ENCODE measurements at regions not wholly inside any gene's neighbourhood (a gene's known extent, or its start where the extent isn't known, plus 50 kb on each side); places are given as distances from the start of the nearest gene placed in this dataset.

DNA sequence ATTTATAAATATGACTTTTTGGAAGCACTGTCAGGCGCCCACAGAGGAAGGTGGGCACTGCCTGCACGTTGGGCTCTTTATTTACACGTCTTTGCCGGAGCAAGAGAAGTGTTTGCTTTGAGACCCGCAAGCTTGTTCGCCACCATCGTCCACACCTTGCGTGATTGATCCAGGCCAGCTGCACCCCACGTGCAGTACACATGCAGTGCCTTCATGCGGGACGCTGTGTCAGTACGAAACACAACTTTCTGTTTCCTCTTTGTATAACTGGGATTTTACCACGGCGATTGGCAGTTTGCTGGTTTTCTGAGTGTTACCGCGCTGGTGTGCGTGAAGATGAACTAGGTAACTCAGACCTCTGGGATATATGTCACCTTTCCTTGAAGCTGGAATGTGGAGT, 571.0 kb upstream of the SALL3 start:
- TF ChIP-seq, protein P1, sequence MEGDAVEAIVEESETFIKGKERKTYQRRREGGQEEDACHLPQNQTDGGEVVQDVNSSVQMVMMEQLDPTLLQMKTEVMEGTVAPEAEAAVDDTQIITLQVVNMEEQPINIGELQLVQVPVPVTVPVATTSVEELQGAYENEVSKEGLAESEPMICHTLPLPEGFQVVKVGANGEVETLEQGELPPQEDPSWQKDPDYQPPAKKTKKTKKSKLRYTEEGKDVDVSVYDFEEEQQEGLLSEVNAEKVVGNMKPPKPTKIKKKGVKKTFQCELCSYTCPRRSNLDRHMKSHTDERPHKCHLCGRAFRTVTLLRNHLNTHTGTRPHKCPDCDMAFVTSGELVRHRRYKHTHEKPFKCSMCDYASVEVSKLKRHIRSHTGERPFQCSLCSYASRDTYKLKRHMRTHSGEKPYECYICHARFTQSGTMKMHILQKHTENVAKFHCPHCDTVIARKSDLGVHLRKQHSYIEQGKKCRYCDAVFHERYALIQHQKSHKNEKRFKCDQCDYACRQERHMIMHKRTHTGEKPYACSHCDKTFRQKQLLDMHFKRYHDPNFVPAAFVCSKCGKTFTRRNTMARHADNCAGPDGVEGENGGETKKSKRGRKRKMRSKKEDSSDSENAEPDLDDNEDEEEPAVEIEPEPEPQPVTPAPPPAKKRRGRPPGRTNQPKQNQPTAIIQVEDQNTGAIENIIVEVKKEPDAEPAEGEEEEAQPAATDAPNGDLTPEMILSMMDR (IDR thresholded peaks at IDR 0.05): no peak
- Histone ChIP-seq H3K79me2 (ENCODE audit: insufficient read depth, low read length) (no peaks in the 10 kb centered on the region), H3K9ac (ENCODE audit: insufficient read depth, low read length, poor library complexity, severe bottlenecking) (no peak overlapping the region), H3K36me3 (replicated peaks in 1 of 2; ENCODE audit: control insufficient read depth in 1 of 2, insufficient read depth in 2 of 2, low read length in 2 of 2) (no peaks in the 10 kb centered on the region), H3K27ac (ENCODE audit: low read depth in 1 of 2, low read length in 2 of 2) (no peak overlapping the region), H4K20me1 (ENCODE audit: insufficient read depth, low read length) (no peaks in the 10 kb centered on the region), H3K4me1 (ENCODE audit: control insufficient read depth in 1 of 2, insufficient read depth in 2 of 2, low read length in 2 of 2) (no peaks in the 10 kb centered on the region), H3K4me2 (replicated peaks; ENCODE audit: extremely low read depth, low read length, poor library complexity, severe bottlenecking) (no peak overlapping the region), H3K27me3 (ENCODE audit: control insufficient read depth in 2 of 2, insufficient read depth in 2 of 2, low read length in 2 of 2) (no peaks in the 10 kb centered on the region), H3K4me3 (replicated peaks in 1 of 3; ENCODE audit: low read depth in 2 of 3, low read length in 3 of 3) (no peak overlapping the region), H3K9me3 (replicated peaks in 1 of 2; ENCODE audit: control insufficient read depth in 1 of 2, insufficient read depth in 1 of 2, low read length in 2 of 2) (no peaks in the 10 kb centered on the region), H2AFZ (ENCODE audit: insufficient read depth, low read depth, low read length, poor library complexity, severe bottlenecking) (no peak overlapping the region)
- WGBS (ENCODE audit: insufficient coverage): 88% methylated on average over 16 of the region's 17 CpGs
- H3K27me3 Mint-ChIP-seq (ENCODE audit: low read depth in 3 of 3): peaks cover 6 to 13% (median 13%) of the 10 kb centered on the region in 3 donors
- H3K4me3 Mint-ChIP-seq: no peak overlapping the region
- H3K36me3 Mint-ChIP-seq: no peaks in the 10 kb centered on the region
- DNase-seq: no peak
- intact Hi-C loops (cut with micrococcal nuclease): no loop called here
- H3K27ac Mint-ChIP-seq: no peak overlapping the region
- H3K9me3 Mint-ChIP-seq: peaks cover 0 to 4% (median 0%) of the 10 kb centered on the region in 7 donors
- H3K4me1 Mint-ChIP-seq: no peaks in the 10 kb centered on the region

DNA sequence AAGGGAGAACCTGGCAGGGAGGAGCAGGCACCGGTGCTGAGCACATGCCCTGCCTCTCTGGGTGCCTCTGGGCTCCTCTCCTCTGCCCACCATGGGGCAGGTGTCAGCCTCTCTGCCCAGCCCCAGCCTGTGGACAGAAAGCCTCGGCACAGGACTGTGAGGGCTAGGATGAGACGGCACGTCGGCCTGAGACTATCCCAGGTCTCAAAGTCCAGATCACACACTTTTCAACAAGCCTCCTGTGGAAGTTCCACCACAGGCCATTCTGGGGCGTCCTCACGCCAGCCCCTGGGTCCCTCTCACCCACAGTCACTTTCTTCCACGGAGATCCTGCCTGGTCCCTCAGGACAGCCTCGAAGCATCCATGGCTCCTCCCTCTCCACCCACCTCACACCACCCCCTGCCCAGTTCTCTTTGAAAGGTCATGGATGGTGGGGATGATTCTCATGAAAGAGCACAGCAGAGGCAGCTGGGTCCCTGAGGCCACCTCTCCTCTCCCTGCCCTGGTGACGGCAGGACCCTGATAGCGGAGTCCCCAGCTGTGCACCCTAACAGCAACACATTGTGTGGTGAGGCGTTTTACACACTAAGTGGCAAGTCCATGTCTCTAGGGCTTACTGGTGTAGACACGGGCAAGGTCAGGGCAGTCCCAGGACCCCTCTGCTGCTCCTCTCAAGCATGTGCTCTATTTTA, 569.4 kb upstream of the SALL3 start:
- TF ChIP-seq, protein P1 (IDR thresholded peaks at IDR 0.05): no peak
- H4K20me1 ChIP-seq (ENCODE audit: insufficient read depth, low read length): no peaks in the 10 kb centered on the region
- H2AFZ ChIP-seq (ENCODE audit: insufficient read depth, low read depth, low read length, poor library complexity, severe bottlenecking): no peak overlapping the region
- H3K79me2 ChIP-seq (ENCODE audit: insufficient read depth, low read length): no peaks in the 10 kb centered on the region
- H3K9me3 ChIP-seq (replicated peaks in 1 of 2; ENCODE audit: control insufficient read depth in 1 of 2, insufficient read depth in 1 of 2, low read length in 2 of 2): no peaks in the 10 kb centered on the region
- H3K9ac ChIP-seq (ENCODE audit: insufficient read depth, low read length, poor library complexity, severe bottlenecking): no peak overlapping the region
- 97% methylated on average over 10 of the region's 13 CpGs for WGBS (ENCODE audit: insufficient coverage)
- DNase-seq: no peak
- no peak overlapping the region for H3K27ac ChIP-seq (ENCODE audit: low read depth in 1 of 2, low read length in 2 of 2)
- H3K4me1 ChIP-seq (ENCODE audit: control insufficient read depth in 1 of 2, insufficient read depth in 2 of 2, low read length in 2 of 2): no peaks in the 10 kb centered on the region
- Mint-ChIP-seq H3K27me3 (ENCODE audit: low read depth in 3 of 3) (peaks cover 6 to 13% (median 13%) of the 10 kb centered on the region in 3 donors), H3K27ac (no peak overlapping the region), H3K4me3 (no peak overlapping the region), H3K9me3 (peaks cover 0 to 6% (median 3%) of the 10 kb centered on the region in 7 donors), H3K36me3 (no peaks in the 10 kb centered on the region), H3K4me1 (no peaks in the 10 kb centered on the region)
- no peak overlapping the region for H3K4me3 ChIP-seq (replicated peaks in 1 of 3; ENCODE audit: low read depth in 2 of 3, low read length in 3 of 3)
- no peaks in the 10 kb centered on the region for H3K36me3 ChIP-seq (replicated peaks in 1 of 2; ENCODE audit: control insufficient read depth in 1 of 2, insufficient read depth in 2 of 2, low read length in 2 of 2)
- H3K27me3 ChIP-seq (ENCODE audit: control insufficient read depth in 2 of 2, insufficient read depth in 2 of 2, low read length in 2 of 2): no peaks in the 10 kb centered on the region
- intact Hi-C loops (cut with micrococcal nuclease): no loop called here
- no peak overlapping the region for H3K4me2 ChIP-seq (replicated peaks; ENCODE audit: extremely low read depth, low read length, poor library complexity, severe bottlenecking)
